DOHH2 (cell line): ENCODE measurements at regions not wholly inside any gene's neighbourhood (a gene's known extent, or its start where the extent isn't known, plus 50 kb on each side); places are given as distances from the start of the nearest gene placed in this dataset.

Source experiments
- H3F3A ChIP-seq: fragments of 200-600 bp; sonication (generic), shearing (Covaris generic); 2 replicates; pipeline ENCODE4 v1.6.0; 2016; ENCODE audit warnings: antibody characterized with exemption, mild to moderate bottlenecking; ENCODE audit not compliant: control insufficient read depth, insufficient read depth
- H3K27ac ChIP-seq: fragments of 200-600 bp; sonication (generic); 2 replicates; pipeline ENCODE4 v1.5.1; 2014; ENCODE audit warnings: low read depth, mild to moderate bottlenecking, low read length, moderate library complexity
- H3K27me3 ChIP-seq: fragments of 200-600 bp; sonication (generic); 2 replicates; pipeline ENCODE4 v1.6.1; 2014; ENCODE audit warnings: mild to moderate bottlenecking, low read length, mixed read lengths; ENCODE audit not compliant: control insufficient read depth
- H3K36me3 ChIP-seq: fragments of 200-600 bp; sonication (generic); 2 replicates; pipeline ENCODE4 v1.6.1; 2014; ENCODE audit warnings: mild to moderate bottlenecking, low read length, moderate library complexity, mixed read lengths; ENCODE audit not compliant: control insufficient read depth
- H3K4me1 ChIP-seq: fragments of 200-600 bp; sonication (generic); 2 replicates; pipeline ENCODE4 v1.6.1; 2014; ENCODE audit warnings: mild to moderate bottlenecking, low read length, mixed read lengths; ENCODE audit not compliant: control insufficient read depth
- H3K4me2 ChIP-seq: fragments of 200-600 bp; sonication (generic); 2 replicates; pipeline ENCODE4 v1.6.0; 2014; ENCODE audit warnings: mild to moderate bottlenecking, low read length, moderate library complexity
- H3K4me3 ChIP-seq: fragments of 200-600 bp; sonication (generic); 2 replicates; pipeline ENCODE4 v1.5.1; 2014; ENCODE audit warnings: mild to moderate bottlenecking, low read length, mixed read lengths
- H3K79me2 ChIP-seq: fragments of 200-600 bp; sonication (generic); 2 replicates; pipeline ENCODE4 v1.6.1; 2014; ENCODE audit warnings: mild to moderate bottlenecking, low read length, mixed read lengths; ENCODE audit not compliant: control insufficient read depth
- H3K9me2 ChIP-seq: fragments of 200-600 bp; sonication (generic); replicated peaks from 2 replicates; pipeline ENCODE4 v1.6.1; 2014; ENCODE audit warnings: mild to moderate bottlenecking, low read length, mixed read lengths; ENCODE audit not compliant: control insufficient read depth
- H3K9me3 ChIP-seq: fragments of 200-600 bp; sonication (generic); 2 replicates; pipeline ENCODE4 v1.6.1; 2014; ENCODE audit warnings: antibody characterized with exemption, low read length, mixed read lengths; ENCODE audit not compliant: control insufficient read depth, insufficient read depth
- H4K20me1 ChIP-seq: fragments of 200-600 bp; sonication (generic); 2 replicates; pipeline ENCODE4 v1.6.0; 2014; ENCODE audit warnings: low read depth, mild to moderate bottlenecking, antibody characterized with exemption, low read length, moderate library complexity; ENCODE audit not compliant: control insufficient read depth, insufficient read depth
- EZH2phosphoT487 ChIP-seq: fragments of 200-600 bp; sonication (generic); IDR thresholded peaks from 2 replicates; pipeline ENCODE4 v1.6.1; 2017; ENCODE audit warnings: borderline replicate concordance, mild to moderate bottlenecking, antibody characterized with exemption, low read length, moderate library complexity, mixed read lengths
- TF ChIP-seq, protein P1 (sequence below): fragments of 200-600 bp; sonication (generic); IDR thresholded peaks from one replicate; pipeline ENCODE4 v1.5.1; 2014; ENCODE audit warnings: antibody characterized with exemption, mild to moderate bottlenecking, low read depth, low read length; ENCODE audit not compliant: poor library complexity, severe bottlenecking

DNA sequence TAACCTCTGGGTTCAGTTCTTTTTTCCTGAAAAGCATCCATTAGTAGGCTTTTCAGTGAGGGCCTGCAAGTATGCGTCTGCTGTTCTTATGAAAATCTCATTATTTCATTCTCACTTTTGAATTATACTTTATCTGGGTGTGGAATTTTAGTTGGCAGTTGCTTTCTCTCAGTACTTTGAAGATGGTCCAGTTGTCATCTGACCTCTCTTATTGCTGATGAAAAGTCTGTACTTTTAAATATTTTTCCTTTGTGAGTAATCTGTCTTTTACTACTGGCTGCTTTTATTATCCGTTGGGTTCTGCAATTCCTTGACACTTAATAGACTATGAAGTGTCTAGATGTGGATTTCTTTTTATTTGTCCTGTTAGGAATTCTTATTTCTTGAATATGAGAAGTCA lies 307.8 kb downstream of the CYP26B1 start:
- H3K27me3 ChIP-seq: no peaks in the 10 kb centered on the region; the same call in 1 of the 2 replicates
- no peaks in the 10 kb centered on the region for H3K4me1 ChIP-seq
- H3K4me2 ChIP-seq: no peak overlapping the region
- no peak overlapping the region for H3K4me3 ChIP-seq
- H3K9me2 ChIP-seq: no peaks in the 10 kb centered on the region
- H3K27ac ChIP-seq: no peak overlapping the region
- TF ChIP-seq, protein P1, sequence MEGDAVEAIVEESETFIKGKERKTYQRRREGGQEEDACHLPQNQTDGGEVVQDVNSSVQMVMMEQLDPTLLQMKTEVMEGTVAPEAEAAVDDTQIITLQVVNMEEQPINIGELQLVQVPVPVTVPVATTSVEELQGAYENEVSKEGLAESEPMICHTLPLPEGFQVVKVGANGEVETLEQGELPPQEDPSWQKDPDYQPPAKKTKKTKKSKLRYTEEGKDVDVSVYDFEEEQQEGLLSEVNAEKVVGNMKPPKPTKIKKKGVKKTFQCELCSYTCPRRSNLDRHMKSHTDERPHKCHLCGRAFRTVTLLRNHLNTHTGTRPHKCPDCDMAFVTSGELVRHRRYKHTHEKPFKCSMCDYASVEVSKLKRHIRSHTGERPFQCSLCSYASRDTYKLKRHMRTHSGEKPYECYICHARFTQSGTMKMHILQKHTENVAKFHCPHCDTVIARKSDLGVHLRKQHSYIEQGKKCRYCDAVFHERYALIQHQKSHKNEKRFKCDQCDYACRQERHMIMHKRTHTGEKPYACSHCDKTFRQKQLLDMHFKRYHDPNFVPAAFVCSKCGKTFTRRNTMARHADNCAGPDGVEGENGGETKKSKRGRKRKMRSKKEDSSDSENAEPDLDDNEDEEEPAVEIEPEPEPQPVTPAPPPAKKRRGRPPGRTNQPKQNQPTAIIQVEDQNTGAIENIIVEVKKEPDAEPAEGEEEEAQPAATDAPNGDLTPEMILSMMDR: no peak
- TF ChIP-seq EZH2phosphoT487: no peak
- H3K9me3 ChIP-seq: no peaks in the 10 kb centered on the region
- H3F3A ChIP-seq: no peaks in the 10 kb centered on the region
- no peaks in the 10 kb centered on the region for H3K79me2 ChIP-seq
- H3K36me3 ChIP-seq: no peaks in the 10 kb centered on the region
- H4K20me1 ChIP-seq: no peaks in the 10 kb centered on the region

DNA sequence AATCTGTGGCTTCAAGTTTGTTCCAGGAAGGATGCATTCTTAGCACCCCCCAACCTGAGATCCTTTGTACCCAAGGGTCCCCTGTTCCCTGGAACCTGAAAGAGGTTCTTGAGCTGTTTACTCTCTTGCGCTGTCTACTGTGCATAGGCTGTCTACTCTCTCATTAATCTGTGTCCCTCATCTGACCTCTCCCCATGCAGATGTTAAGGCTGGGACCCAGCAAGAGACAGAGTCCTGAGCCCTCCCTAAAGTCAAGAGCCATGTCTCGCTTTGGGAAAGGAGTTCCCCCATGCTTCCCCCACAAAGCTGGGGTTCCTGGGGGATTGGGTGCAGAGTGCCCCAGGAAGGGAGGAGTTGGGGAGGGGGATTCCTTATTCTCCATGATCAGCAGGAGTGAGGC lies 312.9 kb downstream of the CYP26B1 start:
- Histone ChIP-seq H3K27ac (no peak overlapping the region), H3K79me2 (no peaks in the 10 kb centered on the region), H3K27me3 (peaks cover under 1% of the 10 kb centered on the region), H4K20me1 (no peaks in the 10 kb centered on the region), H3K4me3 (no peak overlapping the region), H3K4me2 (no peak overlapping the region), H3K4me1 (no peaks in the 10 kb centered on the region), H3F3A (no peaks in the 10 kb centered on the region), H3K9me3 (no peaks in the 10 kb centered on the region), H3K9me2 (no peaks in the 10 kb centered on the region), H3K36me3 (no peaks in the 10 kb centered on the region)
- no peak for TF ChIP-seq EZH2phosphoT487
- TF ChIP-seq, protein P1: no peak

DNA sequence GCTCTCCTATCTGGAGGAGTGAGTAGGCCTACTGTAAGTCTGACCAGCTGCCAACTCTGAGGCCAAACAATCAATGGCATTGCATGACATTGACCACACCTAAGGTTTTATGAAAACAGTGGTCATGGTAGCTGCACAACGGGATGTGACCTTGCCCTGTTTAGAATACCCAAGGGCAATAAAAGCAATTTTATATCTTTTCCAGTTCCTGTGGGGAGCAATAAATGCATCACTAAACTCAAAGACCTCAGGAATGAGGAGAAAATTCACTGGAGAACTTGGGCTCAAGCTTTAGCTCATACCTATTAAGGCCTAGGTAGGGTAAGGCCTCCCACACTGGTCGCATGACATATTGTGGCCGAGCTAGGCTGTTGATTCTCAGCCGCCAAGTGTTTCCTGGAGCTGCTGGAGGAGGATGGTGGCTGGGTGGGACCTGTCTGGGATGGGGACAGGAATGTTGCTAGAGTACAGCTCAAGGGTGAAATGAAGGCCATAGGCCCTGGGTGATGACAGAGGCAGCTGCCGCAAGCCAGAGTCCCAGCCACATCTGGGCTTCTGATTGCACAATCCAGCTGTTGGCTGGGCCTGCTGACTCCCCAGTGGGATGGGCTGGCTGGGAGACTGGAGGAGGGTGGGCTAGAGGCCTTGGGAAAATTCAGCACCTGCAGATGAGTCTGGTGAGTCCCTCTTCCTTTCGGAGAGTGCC lies 313.7 kb downstream of the CYP26B1 start:
- Histone ChIP-seq H3K4me2 (no peak overlapping the region), H3K36me3 (no peaks in the 10 kb centered on the region), H3K9me3 (no peaks in the 10 kb centered on the region), H3K27ac (no peak overlapping the region), H3K79me2 (no peaks in the 10 kb centered on the region), H3F3A (no peaks in the 10 kb centered on the region), H4K20me1 (no peaks in the 10 kb centered on the region), H3K9me2 (no peaks in the 10 kb centered on the region), H3K27me3 (peaks cover 3% of the 10 kb centered on the region; the same call in 1 of the 2 replicates), H3K4me3 (no peak overlapping the region), H3K4me1 (no peaks in the 10 kb centered on the region)
- no peak for TF ChIP-seq EZH2phosphoT487

DNA sequence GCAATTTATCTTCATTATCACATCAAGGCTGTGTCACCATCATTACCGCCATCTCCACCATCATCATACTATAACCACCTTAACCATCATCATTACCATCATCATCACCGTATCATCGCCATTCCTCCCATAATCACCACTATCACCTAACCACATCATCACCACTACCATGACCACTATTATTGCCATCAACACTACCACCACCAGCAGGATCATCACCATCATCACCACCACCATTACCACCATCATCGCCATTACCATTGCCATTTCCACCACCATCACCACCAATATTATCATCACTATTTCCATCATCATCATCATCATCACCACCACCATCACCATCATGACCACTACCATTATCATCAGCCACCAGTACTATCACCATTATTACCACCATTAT lies 314.4 kb downstream of the CYP26B1 start:
- Histone ChIP-seq H3F3A (no peaks in the 10 kb centered on the region), H3K79me2 (no peaks in the 10 kb centered on the region), H4K20me1 (no peaks in the 10 kb centered on the region), H3K36me3 (no peaks in the 10 kb centered on the region), H3K4me3 (no peak overlapping the region), H3K4me2 (no peak overlapping the region), H3K27me3 (peaks cover 3% of the 10 kb centered on the region; the same call in 1 of the 2 replicates), H3K9me2 (no peaks in the 10 kb centered on the region), H3K9me3 (no peaks in the 10 kb centered on the region), H3K4me1 (no peaks in the 10 kb centered on the region), H3K27ac (no peak overlapping the region)
- no peak for TF ChIP-seq EZH2phosphoT487
- TF ChIP-seq, protein P1: no peak
